ENCODE measurements at regions not wholly inside any gene's neighbourhood (a gene's known extent, or its start where the extent isn't known, plus 50 kb on each side); places are given as distances from the start of the nearest gene placed in this dataset.

DNA sequence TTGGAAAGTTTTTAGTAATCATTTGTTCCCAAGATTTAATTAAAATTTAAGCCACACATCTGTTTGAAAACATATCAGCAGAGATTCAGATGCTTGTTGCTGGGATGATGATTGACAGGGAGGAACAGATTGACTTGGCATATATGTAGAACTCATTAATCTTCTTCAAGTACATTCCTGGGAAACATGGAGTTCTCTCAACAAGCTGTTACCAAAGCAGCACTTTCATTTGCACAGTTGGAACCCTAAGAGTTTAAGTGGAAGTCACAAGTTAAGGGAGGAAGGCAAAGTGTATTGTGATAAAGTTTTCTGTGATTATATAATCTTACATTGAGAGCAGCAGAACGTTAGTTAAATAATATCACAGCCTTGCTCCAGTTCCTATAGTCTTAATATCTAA lies 485.4 kb upstream of the CELF2 start:
- H3K4me3 ChIP-seq (ENCODE audit: low read length) = no peak overlapping the region
- H3K4me3 Mint-ChIP-seq = no peak overlapping the region
- no peaks in the 10 kb centered on the region for H3K36me3 ChIP-seq (ENCODE audit: insufficient read depth, low read length)
- ChIA-PET POLR2A (interaction anchor here (0.7 kb wide), 1 partner anchor 1204 kb away, joined by 3 read pairs; no protein-coding TSS in a partner anchor), CTCF (no interaction called here)
- H3K36me3 Mint-ChIP-seq (ENCODE audit: low read depth) = no peaks in the 10 kb centered on the region
- no peak overlapping the region for H3K27ac ChIP-seq (ENCODE audit: low read depth in 1 of 2, low read length in 2 of 2)
- intact Hi-C loops (cut with DNase I, micrococcal nuclease) = no loop called here
- H3K27ac Mint-ChIP-seq = no peak overlapping the region
- no peaks in the 10 kb centered on the region for H3K4me1 Mint-ChIP-seq (ENCODE audit: low read depth)
- DNase-seq (no peak), ATAC-seq (ENCODE audit: poor library complexity) (no peak)
- TF ChIP-seq, protein P1, sequence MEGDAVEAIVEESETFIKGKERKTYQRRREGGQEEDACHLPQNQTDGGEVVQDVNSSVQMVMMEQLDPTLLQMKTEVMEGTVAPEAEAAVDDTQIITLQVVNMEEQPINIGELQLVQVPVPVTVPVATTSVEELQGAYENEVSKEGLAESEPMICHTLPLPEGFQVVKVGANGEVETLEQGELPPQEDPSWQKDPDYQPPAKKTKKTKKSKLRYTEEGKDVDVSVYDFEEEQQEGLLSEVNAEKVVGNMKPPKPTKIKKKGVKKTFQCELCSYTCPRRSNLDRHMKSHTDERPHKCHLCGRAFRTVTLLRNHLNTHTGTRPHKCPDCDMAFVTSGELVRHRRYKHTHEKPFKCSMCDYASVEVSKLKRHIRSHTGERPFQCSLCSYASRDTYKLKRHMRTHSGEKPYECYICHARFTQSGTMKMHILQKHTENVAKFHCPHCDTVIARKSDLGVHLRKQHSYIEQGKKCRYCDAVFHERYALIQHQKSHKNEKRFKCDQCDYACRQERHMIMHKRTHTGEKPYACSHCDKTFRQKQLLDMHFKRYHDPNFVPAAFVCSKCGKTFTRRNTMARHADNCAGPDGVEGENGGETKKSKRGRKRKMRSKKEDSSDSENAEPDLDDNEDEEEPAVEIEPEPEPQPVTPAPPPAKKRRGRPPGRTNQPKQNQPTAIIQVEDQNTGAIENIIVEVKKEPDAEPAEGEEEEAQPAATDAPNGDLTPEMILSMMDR (IDR thresholded peaks at IDR 0.05) = no peak
- no peaks in the 10 kb centered on the region for H3K9me3 ChIP-seq (ENCODE audit: control insufficient read depth in 1 of 2, insufficient read depth in 1 of 2, low read length in 2 of 2)
- H3K27me3 Mint-ChIP-seq = no peaks in the 10 kb centered on the region
- no peaks in the 10 kb centered on the region for H3K9me3 Mint-ChIP-seq
- H3K4me1 ChIP-seq (ENCODE audit: insufficient read depth, low read length) = no peaks in the 10 kb centered on the region
- no peaks in the 10 kb centered on the region for H3K27me3 ChIP-seq (ENCODE audit: control insufficient read depth in 1 of 2, insufficient read depth in 2 of 2, low read length in 2 of 2)

DNA sequence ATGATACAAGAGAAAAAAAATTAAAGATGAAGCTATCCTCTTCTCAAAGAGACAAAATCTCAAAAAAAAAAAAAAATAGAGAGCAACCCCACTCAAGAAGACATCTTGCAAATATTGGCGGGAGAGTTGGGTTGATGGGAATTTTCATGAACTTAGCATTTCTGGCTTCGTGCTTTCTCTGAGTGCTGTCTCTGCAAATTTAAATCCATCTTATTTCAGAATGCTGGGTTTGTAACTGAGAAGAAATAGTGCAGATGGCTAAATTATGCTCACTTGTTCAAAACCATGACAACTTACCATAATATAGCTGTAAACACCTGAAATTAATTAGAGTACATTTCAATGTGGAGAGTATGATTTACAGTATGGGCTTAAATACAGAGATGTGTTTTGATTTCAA lies 484.8 kb upstream of the CELF2 start:
- H3K27ac Mint-ChIP-seq = no peak overlapping the region
- Histone ChIP-seq H3K27ac (ENCODE audit: low read depth in 1 of 2, low read length in 2 of 2) (no peak overlapping the region), H3K9me3 (ENCODE audit: control insufficient read depth in 1 of 2, insufficient read depth in 1 of 2, low read length in 2 of 2) (peaks cover 0 to 2% of the 10 kb centered on the region in 2 experiments), H3K4me1 (ENCODE audit: insufficient read depth, low read length) (no peaks in the 10 kb centered on the region), H3K36me3 (ENCODE audit: insufficient read depth, low read length) (no peaks in the 10 kb centered on the region), H3K4me3 (ENCODE audit: low read length) (no peak overlapping the region), H3K27me3 (ENCODE audit: control insufficient read depth in 1 of 2, insufficient read depth in 2 of 2, low read length in 2 of 2) (no peaks in the 10 kb centered on the region)
- no peak overlapping the region for H3K4me3 Mint-ChIP-seq
- TF ChIP-seq, protein P1 (IDR thresholded peaks at IDR 0.05) = no peak
- no peaks in the 10 kb centered on the region for H3K27me3 Mint-ChIP-seq
- CTCF ChIA-PET = no interaction called here
- intact Hi-C loops (cut with DNase I, micrococcal nuclease) = no loop called here
- no peaks in the 10 kb centered on the region for H3K4me1 Mint-ChIP-seq (ENCODE audit: low read depth)
- no peak for DNase-seq
- no peak for ATAC-seq (ENCODE audit: poor library complexity)
- POLR2A ChIA-PET = interaction anchor here (0.7 kb wide), 1 partner anchor 1205 kb away, joined by 3 read pairs; no protein-coding TSS in a partner anchor
- H3K9me3 Mint-ChIP-seq = no peaks in the 10 kb centered on the region
- H3K36me3 Mint-ChIP-seq (ENCODE audit: low read depth) = no peaks in the 10 kb centered on the region

DNA sequence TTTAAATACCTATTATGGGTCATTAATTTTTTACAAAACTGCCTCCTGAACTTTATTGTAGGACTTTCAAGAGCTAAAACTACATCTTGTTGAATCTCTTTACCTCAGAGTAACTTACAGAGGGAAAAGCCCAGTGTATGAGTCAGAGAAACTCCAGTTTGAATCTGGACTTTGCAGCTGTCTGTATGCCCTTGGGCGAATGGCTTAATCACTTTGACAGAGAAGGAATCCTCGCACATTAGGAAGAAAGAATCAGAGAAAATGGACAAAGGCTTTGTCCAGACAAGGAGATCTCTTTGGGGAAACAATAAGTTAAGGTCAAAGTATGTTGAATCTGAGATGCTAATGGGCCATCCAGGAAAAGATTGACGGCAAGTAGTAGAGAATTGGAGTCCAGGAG lies 484.2 kb upstream of the CELF2 start:
- no peaks in the 10 kb centered on the region for H3K4me1 ChIP-seq (ENCODE audit: insufficient read depth, low read length)
- ChIA-PET CTCF (interaction anchor here (0.7 kb wide), 1 partner anchor 13 kb away, joined by 3 read pairs; no protein-coding TSS in a partner anchor), POLR2A (no interaction called here)
- DNase-seq (no peak), ATAC-seq (ENCODE audit: poor library complexity) (no peak)
- H3K9me3 Mint-ChIP-seq = no peaks in the 10 kb centered on the region
- no peak overlapping the region for H3K27ac Mint-ChIP-seq
- intact Hi-C loops (cut with DNase I, micrococcal nuclease) = no loop called here
- H3K27me3 Mint-ChIP-seq = no peaks in the 10 kb centered on the region
- no peaks in the 10 kb centered on the region for H3K27me3 ChIP-seq (ENCODE audit: control insufficient read depth in 1 of 2, insufficient read depth in 2 of 2, low read length in 2 of 2)
- no peak overlapping the region for H3K27ac ChIP-seq (ENCODE audit: low read depth in 1 of 2, low read length in 2 of 2)
- no peak overlapping the region for H3K4me3 ChIP-seq (ENCODE audit: low read length)
- no peaks in the 10 kb centered on the region for H3K4me1 Mint-ChIP-seq (ENCODE audit: low read depth)
- H3K36me3 Mint-ChIP-seq (ENCODE audit: low read depth) = no peaks in the 10 kb centered on the region
- H3K36me3 ChIP-seq (ENCODE audit: insufficient read depth, low read length) = no peaks in the 10 kb centered on the region
- TF ChIP-seq, protein P1 (IDR thresholded peaks at IDR 0.05) = no peak
- H3K9me3 ChIP-seq (ENCODE audit: control insufficient read depth in 1 of 2, insufficient read depth in 1 of 2, low read length in 2 of 2) = peaks cover 0 to 5% of the 10 kb centered on the region in 2 experiments
- no peak overlapping the region for H3K4me3 Mint-ChIP-seq

Data from CD4-positive, alpha-beta T cell (primary cell).